GM12872 (cell line): ENCODE measurements at regions not wholly inside any gene's neighbourhood (a gene's known extent, or its start where the extent isn't known, plus 50 kb on each side); places are given as distances from the start of the nearest gene placed in this dataset.

ENCODE experiments used
- TF ChIP-seq, protein P1 (sequence below): IDR thresholded peaks from 3 replicates; pipeline ENCODE4 v1.5.1; 2011; ENCODE audit warnings: low read depth, mild to moderate bottlenecking, low read length, moderate library complexity; ENCODE audit not compliant: insufficient read depth

DNA sequence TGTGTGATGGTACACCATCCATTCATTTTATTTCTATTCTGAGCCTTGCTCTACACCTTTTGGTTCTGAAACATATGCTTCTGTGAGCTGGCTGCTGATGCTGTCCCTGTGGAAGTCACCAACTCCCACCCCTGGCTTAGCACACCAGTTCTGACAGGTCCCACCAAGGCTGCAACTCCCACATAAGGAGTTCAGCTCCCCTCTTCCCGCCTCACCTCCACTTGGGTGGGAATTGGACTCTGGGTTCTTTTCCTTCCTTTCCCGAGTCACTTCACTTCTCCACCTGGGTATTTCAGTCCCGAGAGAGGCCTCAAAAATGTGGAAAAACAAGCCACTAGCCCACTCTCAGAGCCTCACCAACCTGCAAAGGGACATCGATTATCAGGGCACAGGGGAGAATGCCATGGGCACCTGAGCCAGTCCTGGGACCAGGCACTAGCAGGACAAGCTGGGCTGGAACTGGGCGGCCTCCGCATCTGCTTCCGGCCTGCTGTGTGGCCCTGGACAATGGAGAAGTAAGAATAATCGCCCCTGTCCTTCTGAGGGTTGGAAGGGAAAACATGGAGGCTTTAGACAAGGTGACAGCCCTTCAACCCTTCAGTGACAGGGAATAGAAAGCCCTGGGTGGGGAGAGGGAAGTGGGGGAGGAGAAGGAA, 80.1 kb downstream of the IGLL1 start:
- TF ChIP-seq, protein P1, sequence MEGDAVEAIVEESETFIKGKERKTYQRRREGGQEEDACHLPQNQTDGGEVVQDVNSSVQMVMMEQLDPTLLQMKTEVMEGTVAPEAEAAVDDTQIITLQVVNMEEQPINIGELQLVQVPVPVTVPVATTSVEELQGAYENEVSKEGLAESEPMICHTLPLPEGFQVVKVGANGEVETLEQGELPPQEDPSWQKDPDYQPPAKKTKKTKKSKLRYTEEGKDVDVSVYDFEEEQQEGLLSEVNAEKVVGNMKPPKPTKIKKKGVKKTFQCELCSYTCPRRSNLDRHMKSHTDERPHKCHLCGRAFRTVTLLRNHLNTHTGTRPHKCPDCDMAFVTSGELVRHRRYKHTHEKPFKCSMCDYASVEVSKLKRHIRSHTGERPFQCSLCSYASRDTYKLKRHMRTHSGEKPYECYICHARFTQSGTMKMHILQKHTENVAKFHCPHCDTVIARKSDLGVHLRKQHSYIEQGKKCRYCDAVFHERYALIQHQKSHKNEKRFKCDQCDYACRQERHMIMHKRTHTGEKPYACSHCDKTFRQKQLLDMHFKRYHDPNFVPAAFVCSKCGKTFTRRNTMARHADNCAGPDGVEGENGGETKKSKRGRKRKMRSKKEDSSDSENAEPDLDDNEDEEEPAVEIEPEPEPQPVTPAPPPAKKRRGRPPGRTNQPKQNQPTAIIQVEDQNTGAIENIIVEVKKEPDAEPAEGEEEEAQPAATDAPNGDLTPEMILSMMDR: no peak

- TF ChIP-seq, protein P1: no peak
Measured at GRCh38 chr22:23498811-23499798, 81.0 kb downstream of the IGLL1 start.

DNA sequence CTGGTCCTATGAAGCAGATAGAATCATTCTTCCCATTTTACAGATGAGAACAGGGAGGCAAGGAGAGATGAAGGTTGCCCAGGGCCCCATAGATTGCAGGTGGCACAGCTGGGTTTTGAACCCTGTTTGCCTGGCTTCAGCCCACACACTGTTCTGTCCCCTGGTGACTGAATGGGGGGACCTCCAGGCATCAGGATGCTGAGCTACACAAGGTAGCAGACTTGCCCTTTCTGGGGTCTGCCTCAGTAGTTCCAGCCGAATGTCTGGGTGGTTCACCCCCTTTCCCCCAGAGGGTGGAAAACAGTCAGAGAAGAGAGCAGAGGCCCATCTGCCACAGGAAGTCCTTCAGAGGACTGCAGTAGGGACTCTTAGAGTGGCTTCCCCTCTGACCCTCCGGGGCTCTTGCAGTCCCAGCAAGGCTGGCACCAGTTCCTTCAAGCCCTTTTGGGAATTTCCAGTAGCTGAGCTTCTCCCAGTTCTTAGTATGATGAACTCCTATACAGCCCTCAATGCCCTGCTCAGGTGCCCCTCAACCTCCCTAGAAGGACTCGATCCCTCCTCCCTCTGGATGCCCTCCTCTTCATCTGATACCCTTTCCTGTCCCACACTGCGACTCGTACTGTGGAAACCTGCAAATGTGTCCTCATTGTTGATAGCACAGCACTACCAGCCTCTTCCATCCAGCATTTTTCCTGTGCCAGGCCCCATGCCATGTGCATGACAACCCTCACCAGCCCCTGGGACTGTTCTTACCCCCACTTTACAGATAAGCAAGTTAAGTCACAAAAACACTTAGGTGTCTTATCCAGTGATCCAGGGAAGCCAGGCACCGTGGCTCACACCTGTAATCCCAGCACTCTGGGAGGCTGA, 82.8 kb downstream of the IGLL1 start:
- TF ChIP-seq, protein P1: no peak

- TF ChIP-seq, protein P1: no peak
Measured at GRCh38 chr22:23496445-23496833, 83.7 kb downstream of the IGLL1 start.

- TF ChIP-seq, protein P1: no peak
Measured at GRCh38 chr22:23495614-23496444, 84.3 kb downstream of the IGLL1 start.

DNA sequence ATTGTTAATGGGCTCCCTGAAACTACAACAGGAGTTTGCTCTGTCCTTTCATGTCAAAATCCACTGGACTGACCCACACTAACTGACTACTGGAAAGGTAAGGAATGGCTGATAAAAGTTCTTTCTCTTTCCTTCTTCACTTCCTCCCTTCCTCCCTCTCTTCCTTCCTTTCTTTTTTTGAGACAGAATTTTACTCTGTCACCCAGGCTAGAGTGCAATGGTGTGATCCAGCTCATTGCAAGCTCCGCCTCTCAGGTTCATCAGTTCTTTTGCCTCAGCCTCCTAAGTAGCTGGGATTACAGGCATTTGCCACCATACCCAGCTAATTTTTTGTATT, 85.2 kb downstream of the IGLL1 start:
- TF ChIP-seq, protein P1: no peak
